GM18861 (cell line): ENCODE measurements at regions not wholly inside any gene's neighbourhood (a gene's known extent, or its start where the extent isn't known, plus 50 kb on each side); places are given as distances from the start of the nearest gene placed in this dataset.

Source experiments
- ATAC-seq: cut with Tn5 transposase; IDR thresholded peaks from one replicate; pipeline ENCODE4 v1.9.1; 2021; ENCODE audit not compliant: unreplicated experiment

DNA sequence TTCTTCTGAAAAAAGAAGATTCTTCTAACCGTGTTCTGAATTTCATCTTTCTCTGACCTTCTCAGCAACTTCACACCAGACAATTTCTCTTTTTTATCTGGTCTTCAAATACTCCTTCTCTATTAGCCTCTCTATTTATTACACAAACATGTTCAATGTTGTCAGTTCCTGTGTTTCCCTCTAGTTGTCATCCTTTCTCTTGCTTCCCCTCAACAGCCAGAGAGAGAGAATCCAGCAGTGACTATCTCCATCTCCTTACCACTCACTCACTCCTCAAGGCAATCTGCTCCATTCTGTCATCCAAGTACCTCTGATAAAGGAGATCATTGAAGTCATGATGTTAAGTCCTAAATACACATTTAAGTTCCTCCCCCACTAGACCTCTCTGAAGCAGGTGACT is 491.9 kb upstream of the CHAC2 start:
- no peak for ATAC-seq

DNA sequence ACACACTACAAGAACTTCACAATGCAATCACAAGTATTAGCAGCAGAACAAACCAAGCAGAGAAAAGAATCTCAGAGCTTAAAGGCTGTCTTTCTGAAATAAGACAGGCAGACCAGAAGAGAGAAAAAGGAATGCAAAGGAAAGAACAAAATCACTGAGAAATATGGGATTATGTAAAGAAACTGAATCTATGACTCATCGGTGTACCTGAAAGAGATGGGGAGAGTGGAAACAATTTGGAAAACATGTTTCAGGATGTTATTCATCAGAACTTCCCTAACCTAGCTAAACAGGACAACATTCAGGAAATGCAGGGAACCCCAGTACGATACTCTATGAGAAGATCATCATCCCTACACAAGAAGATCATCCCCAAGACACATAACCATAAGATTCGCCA is 499.0 kb upstream of the CHAC2 start:
- no peak for ATAC-seq

DNA sequence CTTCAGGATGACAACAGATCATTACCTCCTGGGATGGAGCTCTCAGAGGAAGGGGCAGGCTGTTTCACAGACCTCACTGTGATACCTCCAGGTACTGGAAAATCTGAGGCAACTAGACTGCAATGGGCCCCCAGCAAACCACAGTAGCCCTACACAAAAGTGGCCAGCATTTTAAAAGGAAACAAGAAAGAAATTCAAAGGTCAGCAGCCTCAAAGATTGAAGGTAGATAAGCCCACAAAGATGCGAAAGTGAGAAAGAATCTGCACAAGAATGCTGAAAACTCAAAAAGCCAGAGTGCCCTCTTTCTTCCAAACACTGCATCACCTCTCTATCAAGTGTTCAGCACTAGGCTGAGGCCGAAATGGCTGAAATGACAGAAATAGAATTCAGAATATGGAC is 499.5 kb upstream of the CHAC2 start:
- no peak for ATAC-seq

DNA sequence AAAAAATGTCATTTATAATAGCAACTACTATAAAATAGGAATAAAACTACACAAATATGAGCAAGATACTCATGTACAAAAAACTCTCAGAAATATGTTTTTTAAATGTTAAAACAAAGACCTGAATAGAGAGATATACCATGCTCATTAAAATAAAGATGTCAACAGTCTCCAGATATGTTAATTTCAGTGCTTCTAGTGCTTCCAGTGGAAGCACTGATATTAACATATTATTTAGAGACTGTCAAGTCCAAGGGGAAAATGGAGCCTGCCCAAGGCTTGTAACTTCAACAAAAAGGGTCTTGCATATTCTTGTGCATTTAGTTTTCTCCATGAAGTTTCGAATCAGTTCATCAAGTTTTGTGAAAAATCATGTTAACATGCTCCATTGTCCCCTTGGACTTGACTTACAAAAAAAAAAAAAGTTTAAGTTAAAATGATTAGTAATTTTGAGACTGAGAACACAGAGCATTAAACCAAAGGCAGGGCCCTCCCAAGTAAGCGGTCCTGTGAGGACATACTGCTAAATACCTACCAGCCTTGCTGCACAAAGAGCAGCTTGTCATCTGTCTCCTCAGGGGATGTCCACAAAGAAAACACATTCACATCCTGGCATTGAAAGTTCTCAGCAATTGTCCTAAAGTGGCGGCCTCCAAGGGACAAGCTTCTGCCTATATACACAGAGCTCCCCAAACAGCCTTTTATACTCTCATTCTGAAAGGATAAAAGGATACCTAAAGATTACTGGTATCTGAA is 501.9 kb upstream of the CHAC2 start:
- ATAC-seq = no peak

DNA sequence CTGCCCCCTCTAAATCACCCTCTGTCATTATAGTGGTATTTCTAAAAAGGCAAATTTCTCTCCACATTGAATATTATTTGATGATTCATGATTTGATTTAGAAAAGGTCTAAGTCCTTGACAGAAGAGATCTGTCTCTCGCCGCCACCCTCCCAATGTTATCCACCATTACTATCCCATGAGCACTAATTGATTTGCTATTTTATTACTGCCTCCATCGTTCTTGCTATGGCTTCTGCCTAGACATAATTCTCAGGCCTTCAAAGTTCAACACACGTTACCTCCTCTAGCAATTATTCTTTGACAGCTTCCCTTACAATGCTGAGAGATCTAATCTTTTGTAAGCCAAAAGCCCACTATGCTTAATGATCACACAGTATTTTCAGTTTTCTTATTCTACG is 507.0 kb upstream of the CHAC2 start:
- no peak for ATAC-seq

DNA sequence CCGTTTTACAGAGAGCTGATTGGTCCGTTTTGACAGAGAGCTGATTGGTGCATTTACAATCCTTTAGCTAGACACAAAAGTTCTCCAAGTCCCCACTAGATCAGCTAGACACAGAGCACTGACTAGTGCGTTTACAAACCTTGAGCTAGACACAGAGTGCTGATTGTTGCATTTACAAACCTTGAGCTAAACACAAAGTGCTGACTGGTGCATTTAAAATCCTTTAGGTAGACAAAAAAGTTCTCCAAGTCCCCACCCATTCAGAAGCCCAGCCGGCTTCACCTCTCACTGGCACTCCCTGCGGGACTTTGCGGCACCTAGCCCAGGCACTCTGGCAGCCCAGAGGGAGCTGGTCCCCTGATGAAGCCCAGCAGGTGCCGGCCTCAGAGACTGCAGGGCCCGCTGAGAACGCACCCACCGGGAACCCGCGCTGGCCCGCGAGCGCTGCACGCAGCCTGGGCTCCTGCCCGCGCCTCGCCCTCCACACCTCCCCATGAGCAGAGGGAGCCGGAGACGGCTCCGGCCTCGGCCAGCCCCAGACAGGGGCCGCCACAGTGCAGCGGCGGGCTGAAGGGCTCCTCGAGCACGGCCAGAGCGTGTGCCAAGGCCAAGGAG is 508.1 kb upstream of the CHAC2 start:
- no peak for ATAC-seq

DNA sequence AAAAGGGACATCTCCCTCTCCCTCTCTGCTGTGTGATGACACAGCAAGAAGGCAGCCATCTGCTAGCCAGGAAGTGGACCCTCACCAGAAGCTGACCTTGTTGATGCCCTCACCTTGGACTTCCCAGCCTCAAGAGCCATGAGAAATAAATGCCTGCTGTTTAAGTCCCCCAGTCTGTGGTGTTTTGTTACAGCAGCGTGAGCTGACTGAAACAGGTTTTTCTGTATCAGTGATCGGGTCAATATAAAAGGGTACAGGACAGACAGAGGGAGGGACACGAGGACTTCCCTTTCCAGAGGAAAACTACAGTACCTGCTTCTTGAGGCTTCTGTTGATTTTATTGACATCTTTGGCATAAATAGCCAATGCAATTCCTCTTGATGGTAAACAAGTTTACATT is 510.3 kb upstream of the CHAC2 start:
- no peak for ATAC-seq

DNA sequence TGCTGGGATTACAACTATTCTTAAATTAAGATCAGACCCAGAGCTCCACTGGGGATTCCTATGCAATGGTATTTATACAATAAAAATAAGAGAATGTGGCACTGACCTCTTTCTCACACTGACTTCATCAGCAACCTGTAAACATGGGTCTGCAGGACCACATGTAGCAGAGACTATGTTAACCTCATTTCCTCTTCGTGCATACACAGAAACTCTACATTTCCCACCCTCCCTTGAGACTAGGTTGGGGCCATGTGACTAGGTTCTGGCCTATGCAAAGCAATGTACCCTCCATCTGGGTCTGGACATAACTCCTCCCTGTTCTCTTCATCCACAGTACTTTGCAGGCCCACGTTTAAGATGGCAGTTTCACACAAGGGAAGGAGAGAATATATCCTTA is 514.4 kb upstream of the CHAC2 start:
- ATAC-seq = no peak

DNA sequence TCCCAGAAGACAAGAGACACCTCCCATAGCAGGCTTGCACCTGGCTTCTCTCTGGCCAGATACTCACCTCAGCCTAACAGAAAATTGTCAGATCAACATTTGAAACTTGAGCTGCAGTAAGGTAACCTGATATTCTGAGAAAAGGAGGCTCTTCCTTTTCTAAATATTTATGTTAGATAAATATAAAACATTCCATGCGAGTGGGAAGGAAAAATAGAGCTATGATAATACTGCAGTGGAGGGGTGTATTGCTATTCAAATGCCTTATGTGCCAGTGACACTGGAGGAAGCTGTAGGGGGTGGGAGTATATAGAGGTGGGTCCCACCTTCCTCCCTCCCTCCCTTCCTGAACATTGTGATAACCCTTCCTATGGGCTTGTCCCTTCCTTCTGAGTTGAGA is 515.5 kb upstream of the CHAC2 start:
- ATAC-seq = no peak

DNA sequence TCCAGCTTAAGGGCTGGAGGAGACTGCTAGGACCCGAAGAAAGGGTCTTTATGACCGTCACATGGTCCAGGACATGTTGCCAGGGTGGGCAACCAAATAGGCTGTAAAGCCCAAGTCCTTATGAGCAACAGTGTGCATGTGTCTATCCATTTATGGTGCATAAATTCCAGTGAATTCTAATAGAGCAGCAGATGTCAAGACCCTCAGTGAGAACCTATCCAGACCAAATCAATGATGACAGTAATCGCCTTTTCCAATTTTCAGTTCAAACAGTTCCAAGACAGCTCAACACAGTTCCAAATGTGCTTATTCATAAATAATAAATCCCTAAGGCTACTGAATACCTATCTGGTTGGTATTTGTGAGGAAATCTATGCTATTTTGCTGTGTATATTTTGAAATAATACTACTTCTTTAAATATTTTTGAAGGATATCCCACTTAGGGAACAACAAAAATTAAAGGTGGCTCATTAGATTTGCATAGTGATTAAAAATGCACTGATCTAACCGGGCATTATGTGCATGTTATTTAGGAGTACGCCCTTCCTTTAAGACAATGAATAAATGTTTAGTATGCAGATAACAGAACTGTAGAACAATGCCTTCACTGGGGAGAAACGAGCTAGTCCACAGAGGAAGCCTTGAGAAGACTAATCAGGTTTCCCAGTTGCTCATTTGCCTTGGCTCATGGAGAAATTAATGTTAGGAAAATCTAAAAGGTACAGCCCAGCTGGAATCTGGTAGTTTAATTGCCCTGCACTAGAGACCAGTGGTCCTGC is 519.5 kb upstream of the CHAC2 start:
- ATAC-seq = no peak

DNA sequence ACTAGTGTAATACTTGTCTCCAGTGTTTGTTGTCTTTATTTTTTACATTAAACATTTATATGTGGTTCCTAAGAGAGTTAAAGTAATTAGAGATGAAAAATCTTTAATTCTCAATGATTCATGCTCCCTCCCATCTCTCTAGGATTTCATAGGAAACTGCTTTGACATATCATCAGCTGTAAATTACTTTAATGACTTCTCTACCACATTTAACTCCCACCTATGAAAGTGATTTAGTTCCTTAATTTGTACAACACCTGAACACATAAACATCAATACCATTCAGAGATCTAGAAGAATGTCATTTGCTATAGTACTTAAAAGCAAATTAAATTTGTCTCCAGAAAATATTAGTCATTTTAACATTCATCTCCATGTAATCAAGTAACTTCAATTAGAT is 524.2 kb upstream of the CHAC2 start:
- no peak for ATAC-seq

DNA sequence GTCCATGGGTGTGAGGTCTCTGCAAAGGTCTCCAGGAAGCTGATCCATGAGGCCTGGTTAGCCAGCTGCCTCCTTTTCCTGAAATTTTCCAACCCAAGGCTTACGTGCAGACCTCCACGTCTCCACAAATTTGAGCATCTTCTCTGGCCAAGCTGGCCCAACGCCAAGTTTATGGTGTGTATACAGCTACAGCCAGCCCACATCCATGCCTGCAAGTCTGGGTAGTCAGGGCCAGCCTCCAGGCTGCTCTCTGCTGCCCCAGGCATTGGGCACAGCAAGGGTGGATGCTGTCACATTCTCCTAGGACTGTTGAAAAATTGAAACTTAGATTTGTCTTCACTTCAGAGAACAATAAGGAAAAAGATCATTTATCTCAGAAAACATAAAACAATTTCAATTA is 525.5 kb upstream of the CHAC2 start:
- no peak for ATAC-seq

DNA sequence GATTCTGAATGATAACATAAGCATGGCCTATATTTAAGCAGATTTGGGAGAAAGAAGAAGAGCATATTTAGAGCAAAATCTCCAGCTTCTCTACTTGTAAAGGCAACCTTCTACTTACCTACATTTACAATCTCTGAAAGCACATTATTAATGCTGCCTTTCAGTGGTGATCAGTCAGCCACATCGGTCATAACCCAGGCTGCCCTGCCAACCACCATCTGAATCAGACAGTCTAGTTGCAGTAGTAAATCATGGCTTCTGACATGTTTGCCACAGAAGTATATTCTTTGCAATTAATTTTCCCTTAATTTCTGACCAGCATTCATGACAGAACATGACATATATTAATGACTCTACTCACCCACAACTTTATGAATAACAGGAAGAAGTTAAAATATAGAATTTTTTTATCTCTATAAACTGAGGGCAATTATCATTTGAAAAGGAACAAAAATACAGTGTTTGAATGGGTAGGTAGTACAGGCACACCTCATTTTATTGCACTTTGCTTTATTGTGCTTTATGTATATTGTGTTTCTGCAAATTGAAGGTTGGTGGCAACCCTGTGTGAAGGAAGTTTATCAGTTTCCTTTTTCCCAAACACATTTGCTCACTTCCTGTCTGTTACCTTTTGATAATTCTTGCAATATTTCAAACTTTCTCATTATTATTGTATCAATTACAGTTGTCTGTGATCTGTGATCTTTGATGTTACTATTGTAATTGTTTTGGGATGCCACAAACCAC is 531.6 kb upstream of the CHAC2 start:
- ATAC-seq = no peak

DNA sequence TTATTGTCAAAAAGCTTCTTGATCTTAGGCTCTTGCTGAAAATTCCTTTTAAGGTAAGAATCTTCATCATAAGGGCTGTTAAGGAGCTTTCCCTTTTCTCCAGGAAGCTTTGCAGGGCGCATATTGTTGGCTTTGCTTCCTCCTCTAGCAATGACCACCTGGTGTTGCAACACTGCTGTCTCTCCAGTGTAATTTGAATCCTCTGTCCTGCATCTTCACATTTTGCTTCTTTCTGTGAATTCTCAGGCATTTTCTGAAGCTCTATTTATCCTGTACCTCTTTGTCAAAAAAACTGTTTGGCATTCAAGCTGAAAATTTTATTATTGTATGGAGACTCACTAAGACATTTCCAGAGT is 533.1 kb upstream of the CHAC2 start:
- no peak for ATAC-seq

DNA sequence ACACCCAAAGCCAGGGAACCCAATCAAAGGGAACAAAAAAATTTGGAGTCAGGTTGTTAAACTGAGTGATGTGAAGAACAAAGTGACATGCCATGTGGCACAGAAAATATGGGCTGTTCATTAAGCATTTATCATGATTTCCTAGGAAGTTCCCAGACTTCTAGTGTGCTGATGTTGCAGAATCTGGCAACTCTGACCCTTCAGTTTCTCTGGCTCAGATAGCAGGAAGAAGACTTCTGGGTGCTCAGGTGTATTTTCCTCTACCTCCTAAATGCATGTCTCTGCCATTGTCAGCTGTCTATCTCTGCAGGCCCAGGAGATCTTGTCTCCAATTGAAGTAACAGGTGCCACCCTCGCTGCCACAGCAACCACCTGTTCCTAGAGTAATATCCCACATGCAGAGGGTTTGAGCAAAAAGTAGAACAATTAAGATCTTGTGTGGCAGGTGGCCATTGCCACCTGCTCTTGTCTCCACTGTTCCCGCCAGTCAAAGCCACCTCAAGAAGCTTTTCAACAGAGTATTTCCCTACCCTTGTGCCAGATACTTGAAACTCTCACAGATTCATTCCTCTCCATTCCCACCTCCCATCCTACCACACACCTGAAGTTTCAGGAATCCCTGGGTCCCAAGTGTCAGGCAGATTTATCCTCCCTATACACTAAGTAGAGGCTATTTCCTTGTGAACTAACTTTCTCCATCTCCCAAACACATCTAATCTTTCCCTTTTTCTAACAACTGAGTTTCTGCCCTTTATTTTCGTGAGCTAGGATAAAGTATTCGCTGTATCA is 533.7 kb upstream of the CHAC2 start:
- no peak for ATAC-seq

DNA sequence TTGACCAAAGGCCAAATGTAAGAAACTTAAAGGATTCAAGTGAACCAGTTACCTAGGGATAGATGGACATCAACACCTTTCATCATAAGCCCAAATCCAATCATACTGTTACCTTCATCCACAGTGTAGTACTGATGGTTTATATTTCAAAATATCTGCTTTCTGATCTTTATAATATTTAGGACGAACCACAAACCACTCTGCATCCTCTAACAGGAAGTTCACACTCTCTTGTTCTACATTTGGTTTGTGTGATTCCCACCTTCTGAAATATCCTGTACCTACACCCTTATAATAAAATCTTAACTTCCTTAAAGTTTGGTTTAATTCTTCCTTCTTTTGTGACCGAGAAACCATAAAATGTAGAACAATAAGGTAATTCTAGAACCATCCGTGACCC is 535.7 kb upstream of the CHAC2 start:
- no peak for ATAC-seq

DNA sequence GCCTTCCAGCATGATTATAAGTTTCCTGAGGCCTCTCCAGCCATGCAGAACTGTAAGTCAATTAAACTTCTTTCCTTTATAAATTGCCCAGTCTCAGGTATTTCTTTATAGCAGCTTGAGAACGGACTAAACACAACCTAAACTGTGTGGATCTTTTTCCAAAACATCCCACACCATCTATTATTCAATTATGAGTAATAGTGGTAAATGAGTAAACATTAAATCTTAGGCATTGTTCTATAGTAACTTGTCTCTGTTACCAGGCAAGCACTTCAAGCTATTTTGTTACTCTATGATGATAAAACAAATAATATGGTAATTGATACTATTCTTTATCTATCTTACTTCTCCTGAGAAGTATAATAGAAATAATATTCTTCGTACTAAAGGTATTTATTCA is 536.9 kb upstream of the CHAC2 start:
- ATAC-seq = no peak

DNA sequence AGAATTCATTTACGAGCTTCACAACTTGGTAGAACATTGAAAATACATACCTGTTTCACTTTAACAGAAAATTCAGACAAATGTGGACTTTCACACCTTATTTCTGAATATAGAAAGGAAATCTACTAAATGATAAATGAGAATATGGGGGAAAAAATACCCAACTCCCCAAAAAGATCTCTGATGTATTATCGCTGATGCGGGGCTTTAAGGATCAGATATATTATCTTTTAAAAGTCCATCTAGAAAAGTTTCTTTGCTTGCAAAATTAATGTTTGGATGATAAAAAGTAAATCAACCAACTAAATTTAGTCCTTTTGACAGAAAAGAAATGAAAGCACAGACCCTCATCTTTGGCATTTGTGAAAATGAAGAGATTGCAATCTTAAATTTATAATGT is 540.1 kb upstream of the CHAC2 start:
- no peak for ATAC-seq

DNA sequence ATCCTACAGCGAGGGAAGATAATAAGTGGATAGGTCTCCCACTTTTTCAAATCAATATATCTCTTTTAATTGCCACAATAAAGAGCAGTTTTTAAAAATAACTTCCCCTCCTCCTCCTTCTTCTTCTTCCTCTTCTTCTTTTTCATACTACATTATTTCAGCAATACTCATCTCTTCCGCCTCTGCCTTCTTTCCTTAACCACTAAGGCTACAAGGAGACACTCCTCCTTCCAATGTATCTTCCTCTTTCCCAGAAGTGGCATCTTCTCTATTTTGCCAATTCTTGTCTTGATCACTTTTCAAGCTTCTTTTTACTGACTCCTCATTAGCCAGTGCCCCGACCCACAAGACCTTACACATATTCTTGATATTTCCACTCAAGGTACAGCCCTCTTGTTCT is 546.6 kb upstream of the CHAC2 start:
- no peak for ATAC-seq

DNA sequence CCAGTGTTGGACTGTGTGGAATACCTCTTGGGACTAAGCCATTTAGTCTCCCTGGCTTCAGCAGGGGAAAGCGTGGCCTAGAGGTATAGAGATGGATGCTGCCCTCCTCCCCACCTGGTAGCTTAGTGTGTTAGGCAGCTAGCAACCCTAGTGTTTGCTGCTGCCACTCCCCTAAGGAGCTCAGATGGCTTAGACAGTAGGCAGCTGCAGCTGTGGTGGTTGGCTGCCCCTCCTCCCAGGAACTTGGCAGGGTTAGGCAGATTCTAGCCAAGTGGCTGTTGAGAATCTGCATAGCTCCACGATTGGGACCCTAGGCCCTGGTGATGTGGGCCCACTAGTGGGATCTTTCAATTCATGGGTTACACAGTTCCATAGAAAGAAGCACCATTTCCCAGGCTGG is 550.4 kb upstream of the CHAC2 start:
- no peak for ATAC-seq

DNA sequence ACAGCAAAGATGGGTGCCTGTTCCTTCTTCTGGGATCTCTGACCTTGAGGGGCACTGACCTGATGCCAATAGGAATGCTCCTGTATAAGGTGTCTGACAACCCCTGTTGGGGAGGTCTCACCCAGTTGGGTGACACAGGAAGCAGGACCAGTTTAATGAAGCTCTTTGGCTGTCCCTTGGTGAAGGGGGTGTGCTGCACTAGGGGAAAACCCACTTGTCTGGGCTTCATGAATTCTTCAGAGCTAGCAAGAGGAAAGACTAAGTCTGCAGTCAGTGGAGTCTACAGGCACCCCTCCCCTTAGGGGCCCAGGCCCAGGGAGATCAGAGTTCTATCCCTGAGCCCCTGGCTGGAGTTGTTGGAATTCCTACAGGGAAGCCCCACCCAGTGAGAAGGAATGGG is 550.8 kb upstream of the CHAC2 start:
- no peak for ATAC-seq
